ENCODE measurements at regions not wholly inside any gene's neighbourhood (a gene's known extent, or its start where the extent isn't known, plus 50 kb on each side); places are given as distances from the start of the nearest gene placed in this dataset.

DNA sequence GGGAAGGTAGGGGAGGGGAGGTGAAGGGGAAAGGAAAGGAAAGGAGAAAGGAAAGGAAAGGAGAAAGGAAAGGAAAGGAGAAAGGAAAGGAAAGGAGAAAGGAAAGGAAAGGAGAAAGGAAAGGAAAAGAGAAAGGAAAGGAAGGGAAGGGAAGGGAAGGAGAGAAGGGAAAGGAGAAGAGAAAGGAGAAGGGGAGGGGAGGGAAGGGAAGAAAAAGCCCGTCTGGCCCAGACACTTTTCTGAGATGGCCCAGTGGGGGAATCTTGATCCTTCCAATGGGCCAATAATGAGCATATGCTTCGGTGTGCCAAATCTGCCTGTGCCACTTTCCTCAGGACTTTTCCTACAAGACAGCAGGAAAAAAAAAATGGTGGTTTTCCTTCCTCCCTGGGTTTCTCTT is 64.5 kb downstream of the CH25H start:
- no peaks in the 10 kb centered on the region for H3K36me3 ChIP-seq
- no peak for TF ChIP-seq CTCF (IDR thresholded peaks at IDR 0.05)
- H3K9me3 ChIP-seq, result no peaks in the 10 kb centered on the region
- H3K27ac ChIP-seq, result no peak overlapping the region
- intact Hi-C loops (cut with DNase I; ENCODE audit: low total_unique reads), result no loop called here
- DNase-seq, result no peak
- no peaks in the 10 kb centered on the region for H3K27me3 ChIP-seq
- H3K4me3 ChIP-seq, result no peak overlapping the region
- H3K4me1 ChIP-seq, result no peaks in the 10 kb centered on the region

DNA sequence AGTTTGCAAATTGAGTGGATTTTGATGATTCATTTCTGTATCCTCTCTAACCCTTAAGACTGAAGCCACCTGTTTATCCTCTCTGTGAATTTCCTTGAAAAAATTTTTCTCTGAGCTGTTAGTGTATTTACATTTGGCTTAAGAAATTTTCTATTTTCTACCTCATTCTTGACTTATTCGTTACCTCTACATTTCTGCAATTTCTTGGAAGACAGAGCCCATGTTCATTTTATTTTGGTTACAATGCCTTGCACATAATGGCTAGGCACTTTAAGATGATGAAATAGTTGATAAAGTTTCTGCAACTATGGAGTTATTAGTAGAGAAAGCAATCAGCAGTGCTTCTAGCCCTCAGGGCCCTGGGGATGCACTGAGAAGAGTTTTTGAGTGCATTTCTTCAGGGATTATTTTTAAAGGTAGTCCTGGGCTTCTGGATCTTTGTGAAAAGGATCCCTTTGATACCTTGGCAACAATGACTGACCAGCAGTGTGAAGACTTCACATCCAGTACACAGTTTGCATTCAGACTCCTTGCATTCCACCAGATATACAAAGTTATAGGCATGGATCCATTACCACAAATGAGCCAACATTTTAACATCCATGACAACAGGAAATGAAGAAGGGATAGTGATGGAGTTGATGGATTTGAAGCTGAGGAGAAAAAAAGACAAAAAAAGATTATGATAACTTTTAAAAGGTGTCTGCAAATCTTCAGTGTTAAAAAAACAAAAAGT is 68.2 kb downstream of the CH25H start:
- Histone ChIP-seq H3K27ac (no peak overlapping the region), H3K9me3 (no peaks in the 10 kb centered on the region), H3K4me3 (no peak overlapping the region), H3K4me1 (no peaks in the 10 kb centered on the region), H3K36me3 (no peaks in the 10 kb centered on the region), H3K27me3 (no peaks in the 10 kb centered on the region)
- no peak for DNase-seq
- intact Hi-C loops (cut with DNase I; ENCODE audit: low total_unique reads), result no loop called here
- TF ChIP-seq CTCF (IDR thresholded peaks at IDR 0.05), result no peak

DNA sequence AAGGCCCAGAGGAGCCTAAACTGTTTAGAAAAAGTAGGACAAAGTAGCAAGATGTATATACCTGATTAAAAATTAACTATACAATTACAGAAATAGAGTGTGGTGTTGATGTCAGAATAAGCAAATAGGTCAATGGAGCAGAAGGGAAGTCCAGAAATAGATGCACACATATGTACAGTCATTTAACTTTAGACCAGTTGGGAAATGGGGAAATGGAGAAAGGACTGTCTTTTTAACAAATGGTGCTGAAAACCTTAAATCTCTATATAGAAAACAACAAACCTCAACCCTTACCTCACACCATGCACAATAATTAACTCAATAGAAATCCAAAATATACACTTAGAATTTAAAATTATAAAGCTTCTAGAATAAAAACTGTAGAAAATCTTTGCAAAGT is 72.2 kb downstream of the CH25H start:
- Histone ChIP-seq H3K27ac (no peak overlapping the region), H3K27me3 (no peaks in the 10 kb centered on the region), H3K36me3 (no peaks in the 10 kb centered on the region), H3K9me3 (no peaks in the 10 kb centered on the region), H3K4me3 (no peak overlapping the region), H3K4me1 (no peaks in the 10 kb centered on the region)
- TF ChIP-seq CTCF (IDR thresholded peaks at IDR 0.05), result no peak
- intact Hi-C loops (cut with DNase I; ENCODE audit: low total_unique reads), result no loop called here
- DNase-seq, result no peak

- DNase-seq, result peak in 1 of 2 donors; percentile 61
- intact Hi-C loops (cut with DNase I; ENCODE audit: low total_unique reads), result no loop called here
- no peaks in the 10 kb centered on the region for H3K9me3 ChIP-seq
- no peak overlapping the region for H3K4me3 ChIP-seq
- H3K4me1 ChIP-seq, result no peaks in the 10 kb centered on the region
- H3K36me3 ChIP-seq, result no peaks in the 10 kb centered on the region
- H3K27ac ChIP-seq, result no peak overlapping the region
- TF ChIP-seq CTCF (IDR thresholded peaks at IDR 0.05), result no peak
- no peaks in the 10 kb centered on the region for H3K27me3 ChIP-seq
Observed at GRCh38 chr10:89129911-89130310, 77.2 kb downstream of the CH25H start.

DNA sequence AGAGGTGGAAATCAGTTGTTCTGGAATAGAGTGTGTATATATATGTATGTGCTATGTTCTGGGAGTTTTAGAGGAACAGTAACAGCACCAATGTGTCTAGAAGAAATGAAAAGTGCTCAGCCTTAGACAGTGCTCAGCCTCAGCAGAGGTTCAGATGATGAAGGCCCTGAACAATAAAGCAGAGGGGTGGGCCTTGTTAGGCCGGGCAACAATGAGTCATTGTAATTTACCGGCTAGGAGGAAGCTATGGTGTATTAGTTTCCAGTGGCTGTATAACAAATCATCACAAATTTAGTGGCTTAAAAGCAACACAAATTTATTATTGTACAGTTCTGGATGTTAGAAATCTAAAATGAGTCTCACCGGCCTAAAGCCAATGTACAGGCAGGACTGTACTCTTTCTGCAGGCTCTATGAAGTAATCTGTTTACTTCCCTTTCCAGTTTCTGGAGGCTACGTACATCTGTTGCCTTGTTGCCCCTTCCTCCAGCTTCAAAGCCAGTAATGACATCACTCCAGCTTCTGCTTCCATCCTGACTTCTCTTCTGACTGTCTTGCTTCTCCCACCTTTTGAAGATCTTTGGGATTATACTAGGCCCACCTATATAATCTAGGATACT is 84.6 kb downstream of the CH25H start:
- intact Hi-C loops (cut with DNase I; ENCODE audit: low total_unique reads), result no loop called here
- no peaks in the 10 kb centered on the region for H3K27me3 ChIP-seq
- H3K27ac ChIP-seq, result no peak overlapping the region
- H3K9me3 ChIP-seq, result no peaks in the 10 kb centered on the region
- TF ChIP-seq CTCF (IDR thresholded peaks at IDR 0.05), result no peak
- no peak overlapping the region for H3K4me3 ChIP-seq
- H3K4me1 ChIP-seq, result no peaks in the 10 kb centered on the region
- no peak for DNase-seq
- no peaks in the 10 kb centered on the region for H3K36me3 ChIP-seq

Data from tibial artery (tissue), 4 donors.